DOHH2 (cell line): ENCODE measurements at regions not wholly inside any gene's neighbourhood (a gene's known extent, or its start where the extent isn't known, plus 50 kb on each side); places are given as distances from the start of the nearest gene placed in this dataset.
"Not testable (repeated sequence)": the region's sequence is repeated elsewhere in the genome, so short reads cannot be mapped to it uniquely, and the experiment has no call there.

Source experiments
- CTCF ChIP-seq: fragments of 200-600 bp; sonication (generic); IDR thresholded peaks from one replicate; pipeline ENCODE4 v1.5.1; 2014; ENCODE audit warnings: antibody characterized with exemption, mild to moderate bottlenecking, low read depth, low read length; ENCODE audit not compliant: poor library complexity, severe bottlenecking
- EZH2phosphoT487 ChIP-seq: fragments of 200-600 bp; sonication (generic); IDR thresholded peaks from 2 replicates; pipeline ENCODE4 v1.6.1; 2017; ENCODE audit warnings: borderline replicate concordance, mild to moderate bottlenecking, antibody characterized with exemption, low read length, moderate library complexity, mixed read lengths

- TF ChIP-seq EZH2phosphoT487, CTCF: not testable (repeated sequence)
Measured at GRCh38 chr5:87511778-87512177, 99.0 kb upstream of the CCNH start.
